ENCODE measurements at regions not wholly inside any gene's neighbourhood (a gene's known extent, or its start where the extent isn't known, plus 50 kb on each side); places are given as distances from the start of the nearest gene placed in this dataset.
A peak's percentile ranks its signal among the peaks of the same experiment; 100 is the strongest.

DNA sequence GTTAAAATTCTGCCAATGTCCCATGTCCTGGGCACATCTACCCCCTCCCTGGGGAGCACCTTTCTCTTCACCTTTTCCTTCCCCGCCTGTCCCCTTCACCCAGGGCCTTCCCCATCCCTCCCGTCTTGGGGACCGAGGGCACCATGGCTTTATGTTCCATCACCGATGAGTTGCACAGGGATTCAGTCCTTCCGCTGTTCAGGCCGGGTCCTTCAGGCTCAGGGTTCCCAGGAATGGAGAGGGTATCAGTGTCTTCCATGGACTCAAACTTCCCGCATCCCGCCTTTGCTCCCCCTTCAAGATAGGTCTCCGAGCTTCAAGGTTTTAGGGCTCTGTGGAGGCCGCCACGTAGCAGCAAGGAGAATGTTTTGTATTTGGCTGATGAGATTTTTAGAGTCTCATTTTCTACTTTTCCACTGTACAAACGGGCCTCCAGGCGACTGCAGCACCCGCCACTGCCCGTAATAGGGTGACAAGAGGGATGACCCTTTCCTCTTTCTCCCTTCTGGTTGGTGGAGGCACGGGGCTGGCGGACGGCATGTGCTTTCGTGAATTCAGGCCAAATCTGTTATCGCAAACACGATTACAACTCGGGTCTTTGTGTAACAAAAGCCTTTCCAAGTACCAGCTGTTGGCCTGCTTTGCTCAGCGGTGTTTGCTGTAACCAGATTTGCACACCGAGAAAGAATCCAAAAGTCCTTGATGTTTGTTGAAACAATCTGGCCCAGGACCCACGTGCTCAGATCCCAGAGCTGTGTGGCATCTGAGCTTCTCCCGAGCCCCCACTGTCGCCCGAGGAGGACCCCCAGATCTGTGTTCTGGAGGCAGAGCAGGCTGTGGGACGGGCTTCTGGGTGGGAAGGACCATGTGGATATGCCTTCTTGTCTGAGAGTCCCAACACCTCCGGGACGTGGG lies 236.3 kb downstream of the SEC14L1 start (continued):
- TF ChIP-seq KMT2B (CRISPR knock-in tag; IDR thresholded peaks at IDR 0.05) (no peak), CBX1 (IDR thresholded peaks at IDR 0.05; ENCODE audit: low read depth) (no peak), BCL6 (CRISPR knock-in tag; IDR thresholded peaks at IDR 0.05) (peak; percentile 88), ZNF547 (CRISPR knock-in tag; IDR thresholded peaks at IDR 0.05) (0 out of 2 replicates have a peak, but pooled peaks have one; percentile 36), ZNF569 (CRISPR knock-in tag; IDR thresholded peaks at IDR 0.05; ENCODE audit: borderline replicate concordance) (no peak), ZNF816 (CRISPR knock-in tag; IDR thresholded peaks at IDR 0.05; ENCODE audit: borderline replicate concordance) (no peak), ZNF274 (CRISPR knock-in tag; IDR thresholded peaks at IDR 0.05) (no peak; the same call in 1 of the 2 replicates), KLF11 (CRISPR knock-in tag; IDR thresholded peaks at IDR 0.05) (no peak), LCORL (IDR thresholded peaks at IDR 0.05) (no peak), LCORL (CRISPR knock-in tag; IDR thresholded peaks at IDR 0.05) (peak; percentile 90), SAP130 (CRISPR knock-in tag; IDR thresholded peaks at IDR 0.05; ENCODE audit: low read depth) (peak; percentile 90), PPARG (CRISPR knock-in tag; conservative IDR thresholded peaks at IDR 0.05) (peak; percentile 43; the same call in 1 of the 2 replicates), TBL1XR1 (IDR thresholded peaks at IDR 0.05; ENCODE audit: borderline replicate concordance, low read length, partially characterized antibody) (no peak), ZNF430 (CRISPR knock-in tag; IDR thresholded peaks at IDR 0.05) (0 out of 2 replicates have a peak, but pooled peaks have one; percentile 47), SMAD3 (CRISPR knock-in tag; IDR thresholded peaks at IDR 0.05) (0 out of 2 replicates have a peak, but pooled peaks have one; percentile 28), ZNF451 (CRISPR knock-in tag; IDR thresholded peaks at IDR 0.05) (no peak), DNMT3B (CRISPR knock-in tag; conservative IDR thresholded peaks at IDR 0.05) (no peak), ZNF704 (CRISPR knock-in tag; IDR thresholded peaks at IDR 0.05; ENCODE audit: borderline replicate concordance) (no peak), GRHL1 (CRISPR knock-in tag; conservative IDR thresholded peaks at IDR 0.05) (no peak), HINFP (CRISPR knock-in tag; IDR thresholded peaks at IDR 0.05; ENCODE audit: low read depth) (0 out of 2 replicates have a peak, but pooled peaks have one; percentile 43), ZSCAN12 (CRISPR knock-in tag; IDR thresholded peaks at IDR 0.05) (0 out of 2 replicates have a peak, but pooled peaks have one; percentile 41), SALL1 (CRISPR knock-in tag; IDR thresholded peaks at IDR 0.05) (peak; percentile 67), ZNF672 (CRISPR knock-in tag; IDR thresholded peaks at IDR 0.05) (no peak), ZNF343 (CRISPR knock-in tag; IDR thresholded peaks at IDR 0.05) (no peak), CHCHD3 (CRISPR knock-in tag; IDR thresholded peaks at IDR 0.05) (no peak), KDM2A (CRISPR knock-in tag; IDR thresholded peaks at IDR 0.05; ENCODE audit: borderline replicate concordance, low read depth) (peak; percentile 54; the same call in 1 of the 2 replicates), ZNF17 (CRISPR knock-in tag; IDR thresholded peaks at IDR 0.05) (no peak)
- TF ChIP-seq, protein P1, sequence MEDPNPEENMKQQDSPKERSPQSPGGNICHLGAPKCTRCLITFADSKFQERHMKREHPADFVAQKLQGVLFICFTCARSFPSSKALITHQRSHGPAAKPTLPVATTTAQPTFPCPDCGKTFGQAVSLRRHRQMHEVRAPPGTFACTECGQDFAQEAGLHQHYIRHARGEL (CRISPR knock-in tag; IDR thresholded peaks at IDR 0.05) = no peak

Measured in HepG2 (cell line).